GM03348 (cell line): ENCODE measurements at regions not wholly inside any gene's neighbourhood (a gene's known extent, or its start where the extent isn't known, plus 50 kb on each side); places are given as distances from the start of the nearest gene placed in this dataset.
"Not testable (repeated sequence)": the region's sequence is repeated elsewhere in the genome, so short reads cannot be mapped to it uniquely, and the experiment has no call there.

ENCODE experiments used
- DNase-seq: peaks from one replicate; pipeline ENCODE4 v3.0.0; 2012; ENCODE audit warnings: low spot score

DNA sequence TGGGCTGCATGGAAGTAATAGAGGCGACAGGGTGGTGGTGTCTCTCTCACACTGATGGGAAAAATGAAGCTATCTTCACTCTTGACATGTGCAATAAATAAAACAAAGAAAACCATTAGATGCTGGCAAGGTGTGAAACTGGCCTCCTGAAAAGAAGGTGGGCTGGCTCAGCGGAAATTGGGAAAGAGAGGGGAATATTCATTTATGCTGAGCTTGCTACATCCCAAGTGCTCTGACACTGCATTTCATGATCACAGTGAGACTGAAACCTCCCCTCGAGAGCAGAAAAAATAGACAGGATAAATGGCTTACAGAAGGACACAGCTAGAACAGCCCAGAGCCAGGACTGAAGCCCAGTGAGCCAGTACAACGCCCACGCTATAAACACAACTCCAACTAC lies 112.1 kb upstream of the SMLR1 start:
- no peak for DNase-seq

DNA sequence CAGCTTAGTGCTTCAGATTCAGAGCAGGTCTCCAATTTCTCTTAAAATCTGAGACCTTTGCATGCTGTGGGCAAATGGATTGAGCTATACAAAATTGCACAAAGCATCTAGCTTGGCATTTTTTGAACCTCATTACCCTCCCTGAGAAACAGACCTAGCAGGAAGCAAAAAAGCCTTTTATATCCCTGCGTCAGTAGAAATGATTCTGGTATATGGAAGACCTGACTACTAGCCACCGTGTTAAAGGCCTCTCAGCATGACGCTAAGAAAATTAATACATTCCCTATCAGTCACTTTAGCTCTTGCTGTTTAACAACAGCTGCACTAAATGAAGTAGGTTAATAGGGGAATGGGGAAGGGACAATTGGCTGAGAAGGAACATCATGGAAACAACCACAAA lies 110.7 kb upstream of the SMLR1 start:
- DNase-seq, result no peak

DNA sequence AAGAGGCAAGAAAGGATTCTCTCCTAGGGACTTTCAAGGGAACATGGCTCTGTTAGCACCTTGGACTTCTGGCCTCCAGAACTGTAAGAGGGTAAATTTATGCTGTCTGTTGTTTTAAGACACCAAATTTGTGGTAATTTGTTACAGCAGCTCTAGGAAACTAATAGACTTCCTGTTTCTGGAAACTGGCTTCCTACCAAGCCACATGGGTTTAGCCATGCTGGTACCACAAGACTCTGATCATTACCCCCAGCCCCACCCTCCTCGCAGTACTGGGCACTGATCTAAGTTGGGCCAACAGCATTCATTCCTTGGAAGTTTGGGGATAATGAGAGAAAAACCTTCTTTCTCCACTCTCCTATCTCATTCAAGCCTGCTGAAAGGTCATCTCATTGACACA lies 109.5 kb upstream of the SMLR1 start:
- DNase-seq, result no peak

DNA sequence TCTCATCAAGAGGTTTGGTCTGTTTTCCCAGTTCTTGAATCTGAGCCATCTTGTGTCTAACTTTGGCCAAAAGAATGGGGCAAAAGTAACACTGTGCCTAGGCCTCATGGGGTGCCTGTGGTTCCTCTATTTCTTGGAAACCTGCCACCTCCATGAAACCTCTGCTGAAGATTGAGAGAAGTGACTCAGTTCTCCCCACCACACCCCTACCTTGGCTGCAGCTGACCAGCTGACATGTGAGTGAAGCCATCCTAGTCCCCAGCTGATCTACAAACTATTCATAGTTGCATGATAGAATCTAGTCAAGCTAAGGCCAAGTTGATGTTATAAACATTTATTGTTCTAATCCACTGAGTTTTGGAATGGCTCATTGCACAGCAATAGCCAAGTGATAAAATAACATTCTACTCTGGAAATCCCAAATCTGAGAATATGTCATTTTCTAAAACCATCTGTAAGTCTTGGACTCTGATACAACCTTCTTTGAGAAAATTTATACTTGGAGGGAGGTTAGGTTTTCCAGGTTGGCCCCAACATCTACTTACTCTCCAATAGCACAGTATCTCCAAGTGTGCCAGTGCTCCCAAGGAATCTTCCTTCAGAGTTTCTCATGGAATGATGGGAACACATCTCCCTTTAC lies 107.0 kb upstream of the SMLR1 start:
- no peak for DNase-seq

DNA sequence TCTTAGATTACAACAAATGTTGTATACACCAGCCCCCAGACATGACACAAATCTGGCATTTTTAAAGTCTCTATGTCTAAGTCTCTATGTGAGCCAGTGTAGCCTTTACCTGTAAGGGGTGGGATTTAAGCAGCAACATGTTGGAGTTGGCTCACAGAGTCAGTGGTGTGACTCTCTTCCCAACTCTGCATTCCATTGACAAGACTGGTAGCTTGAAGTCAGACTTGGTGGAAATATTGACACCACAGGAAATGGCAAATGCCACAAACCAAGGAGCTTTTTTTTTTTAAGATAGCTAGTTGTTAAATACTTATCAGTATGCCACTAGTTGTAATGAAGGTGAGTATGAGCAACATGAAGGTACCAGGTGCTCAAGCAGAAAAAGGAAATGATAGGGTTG lies 103.1 kb upstream of the SMLR1 start:
- DNase-seq, result no peak

DNA sequence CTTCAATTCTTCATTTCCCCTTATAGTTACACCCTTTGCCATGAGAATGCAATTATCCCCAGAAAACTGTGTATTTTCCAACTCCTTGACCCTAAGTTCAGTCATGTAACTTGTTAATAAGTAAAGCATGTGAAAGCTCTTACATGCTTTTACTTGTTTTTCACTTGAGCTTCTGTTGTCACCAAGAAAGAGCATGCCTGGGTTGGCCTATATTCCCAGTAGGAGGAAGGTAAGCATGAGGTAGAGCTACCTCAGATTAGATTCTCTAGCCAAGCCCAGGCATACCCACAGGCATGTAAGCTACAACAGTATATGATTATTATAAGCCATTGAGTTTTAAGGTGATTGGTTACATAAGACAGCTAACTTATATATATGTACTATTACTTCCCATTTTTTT lies 101.7 kb upstream of the SMLR1 start:
- DNase-seq, result no peak

DNA sequence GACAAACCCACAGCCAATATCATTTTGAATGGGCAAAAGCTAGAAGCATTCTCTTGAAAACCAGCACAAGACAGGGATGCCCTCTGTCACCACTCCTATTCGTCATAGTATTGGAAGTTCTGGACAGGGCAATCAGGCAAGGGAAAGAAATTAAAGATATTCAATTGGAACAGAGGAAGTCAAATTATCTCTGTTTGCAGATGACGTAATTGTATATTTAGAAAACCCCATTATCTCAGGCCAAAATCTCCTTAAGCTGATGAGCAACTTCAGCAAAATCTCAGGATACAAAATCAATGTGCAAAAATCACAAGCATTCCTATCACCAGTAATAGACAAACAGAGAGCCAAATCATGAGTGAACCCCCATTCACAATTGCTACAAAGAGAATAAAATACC lies 99.1 kb upstream of the SMLR1 start:
- DNase-seq, result not testable (repeated sequence)

DNA sequence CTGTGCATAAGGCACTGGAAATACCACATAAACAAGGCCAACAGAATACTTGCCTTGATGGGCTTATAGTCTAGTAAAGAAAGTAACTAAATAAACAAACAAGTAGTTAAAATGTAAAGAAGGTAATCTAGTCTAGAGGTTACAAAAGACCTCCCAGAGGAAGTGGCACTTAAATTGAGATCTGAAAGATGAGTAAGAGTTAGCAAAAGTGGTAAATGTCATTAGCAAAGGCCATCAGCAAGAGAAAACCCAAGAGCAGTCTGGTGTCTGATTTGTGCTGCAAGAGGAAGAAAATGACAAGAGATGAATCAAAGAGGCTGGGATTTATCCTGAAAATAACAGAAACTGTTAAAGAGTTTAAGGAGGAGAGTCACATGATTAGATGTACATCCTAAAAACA lies 96.6 kb upstream of the SMLR1 start:
- DNase-seq, result no peak

DNA sequence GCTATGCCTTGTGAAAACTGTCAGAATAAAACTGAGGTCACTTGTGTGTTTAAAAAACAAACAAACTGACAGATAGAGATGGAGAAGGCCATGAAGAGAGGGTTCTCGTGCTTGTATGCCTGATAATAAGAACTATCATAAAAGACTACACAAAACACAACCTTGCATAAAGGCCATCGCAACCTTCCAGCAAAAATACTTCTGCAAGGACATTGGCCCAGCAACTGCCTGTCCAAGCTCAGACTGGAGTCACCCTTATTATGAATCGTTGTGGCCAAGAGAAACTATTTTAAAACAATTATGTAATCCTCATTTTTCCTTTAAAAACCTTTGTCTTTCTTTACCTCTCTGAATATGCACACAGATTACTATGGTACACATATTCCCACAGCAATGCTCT lies 93.0 kb upstream of the SMLR1 start:
- DNase-seq, result no peak

DNA sequence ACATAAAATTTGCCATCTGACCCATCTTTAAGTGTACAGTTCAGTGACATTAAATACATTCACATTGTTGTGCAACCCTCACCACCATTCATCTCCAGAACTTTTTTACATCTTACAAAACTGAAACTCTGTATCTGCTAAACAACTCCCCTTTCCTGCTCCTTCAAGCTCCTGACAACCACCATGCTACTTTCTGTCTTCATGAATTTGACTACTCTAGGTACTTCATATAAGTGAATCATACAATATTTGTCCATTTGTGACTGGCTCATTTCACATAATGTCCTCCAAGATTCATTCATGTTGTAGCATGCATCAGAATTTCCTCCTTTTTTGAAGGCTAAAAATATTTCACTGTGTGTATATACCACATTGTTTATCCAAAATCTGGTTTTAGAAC lies 86.9 kb upstream of the SMLR1 start:
- no peak for DNase-seq

DNA sequence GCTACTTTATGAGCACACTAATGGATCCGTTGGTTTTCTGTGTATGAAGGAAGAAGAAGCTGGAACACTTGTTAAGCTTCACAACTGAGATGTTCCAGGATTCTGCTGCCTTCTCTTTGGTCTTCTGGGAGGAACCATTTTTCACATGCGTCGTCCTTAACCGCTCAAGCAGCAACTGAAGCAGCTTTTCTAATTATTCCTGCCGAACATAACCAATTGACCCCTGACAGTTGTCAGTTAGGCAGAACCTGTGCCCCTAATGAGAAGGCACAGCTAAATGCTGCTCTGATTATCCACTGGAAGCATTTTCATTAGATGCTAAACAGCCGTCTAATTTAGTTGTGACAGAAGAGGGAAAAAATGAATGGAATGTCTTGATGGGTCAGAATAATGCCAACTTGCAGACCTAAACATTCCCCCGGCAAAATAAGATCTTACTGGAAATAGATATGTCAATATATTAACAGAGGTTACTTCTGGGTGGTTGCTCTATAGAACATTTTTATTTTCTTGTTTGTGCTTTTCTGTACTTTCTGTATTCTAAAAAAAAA lies 85.0 kb upstream of the SMLR1 start:
- peak; percentile 16 for DNase-seq

DNA sequence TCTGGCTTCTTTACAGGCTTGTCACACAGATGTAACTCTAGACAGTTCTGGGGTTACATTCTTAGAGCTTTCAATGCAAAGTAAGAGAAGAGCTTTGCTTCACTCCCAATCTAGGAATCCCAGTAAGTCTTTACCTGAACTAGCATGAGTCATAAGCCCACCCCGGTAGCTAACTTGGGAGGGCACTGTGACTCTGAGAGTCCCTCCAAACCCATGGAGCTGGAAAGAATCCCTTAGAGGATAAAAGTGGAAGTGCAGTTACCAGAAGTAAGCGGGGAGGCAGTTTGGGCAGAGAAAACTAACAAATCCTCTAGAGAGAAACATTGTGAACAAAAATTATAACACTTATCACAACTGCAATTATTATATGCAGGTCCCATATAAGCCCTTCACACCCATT lies 84.0 kb upstream of the SMLR1 start:
- no peak for DNase-seq

DNA sequence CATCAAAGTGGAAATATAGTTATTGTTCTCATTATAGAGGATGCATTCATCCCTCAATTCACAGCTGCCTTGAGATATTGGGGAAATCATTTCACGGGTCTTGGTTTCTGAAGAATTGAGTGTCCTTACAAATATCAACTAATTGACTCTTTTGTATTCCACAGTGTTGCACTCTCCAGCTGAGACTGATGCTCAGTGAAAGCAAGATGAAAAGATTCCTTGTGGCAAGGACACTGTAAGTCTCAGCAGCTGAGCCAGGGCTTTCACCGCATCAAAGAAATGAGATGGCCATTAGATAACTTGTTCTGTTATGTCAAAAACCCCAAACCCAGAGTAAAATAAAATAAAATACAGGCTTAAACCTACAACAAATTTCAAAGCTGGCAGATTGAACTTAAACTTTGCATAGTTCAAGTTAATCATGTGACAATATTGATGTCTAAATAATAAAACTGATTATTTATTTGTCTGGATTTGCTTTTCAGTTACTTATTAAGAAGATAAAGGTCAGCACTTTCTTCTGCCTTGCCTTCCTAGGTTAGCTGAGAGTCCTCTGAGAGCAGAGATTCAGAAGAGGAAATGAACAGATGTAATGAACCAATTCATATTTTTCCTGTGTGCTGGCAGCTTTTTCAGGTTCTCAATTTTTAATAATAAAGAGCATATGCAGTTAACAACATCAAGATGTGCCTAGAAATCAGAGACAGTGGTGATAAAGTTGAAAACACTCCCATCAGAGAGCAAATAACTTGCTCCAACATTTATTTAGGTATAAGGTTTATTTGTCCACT lies 82.4 kb upstream of the SMLR1 start:
- DNase-seq, result peak; percentile 17

DNA sequence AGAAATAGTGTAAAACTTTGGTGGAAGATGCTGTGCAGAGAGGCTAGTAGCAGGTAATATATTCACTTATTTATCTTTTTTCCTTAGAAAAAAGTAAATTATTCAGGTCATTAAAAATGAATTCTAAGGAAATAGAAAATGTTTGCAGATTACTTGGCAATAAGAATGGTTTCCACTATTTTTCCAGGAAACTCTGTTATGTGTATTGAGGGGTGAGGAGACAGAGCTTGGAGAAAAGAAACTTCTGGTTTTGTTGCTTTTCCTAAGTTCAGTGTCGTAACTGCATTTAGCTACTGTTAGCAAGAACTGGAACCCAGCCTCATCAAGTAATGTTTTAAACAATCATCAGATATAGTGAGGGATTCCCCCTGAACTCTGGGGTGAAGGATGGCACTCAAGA lies 79.2 kb upstream of the SMLR1 start:
- no peak for DNase-seq

DNA sequence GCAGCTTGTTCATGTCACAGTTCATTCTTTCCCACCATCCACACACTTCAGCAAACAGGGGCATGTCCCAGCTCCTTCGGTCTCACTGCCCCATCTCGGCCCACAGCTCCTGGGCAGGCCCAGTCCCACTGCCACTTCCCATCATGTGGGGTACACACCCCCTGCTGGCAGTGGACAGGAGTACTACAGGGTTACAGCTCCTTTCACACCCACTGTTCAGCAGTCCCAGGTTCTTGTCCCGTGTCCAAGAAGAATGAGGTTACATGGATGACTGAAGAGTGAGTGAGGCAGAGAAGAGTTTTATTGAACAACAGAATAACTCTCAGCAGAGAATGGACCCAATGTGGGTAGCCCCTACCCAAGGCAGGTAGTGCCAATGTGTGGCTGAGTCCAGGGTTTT lies 77.8 kb upstream of the SMLR1 start:
- DNase-seq, result no peak

DNA sequence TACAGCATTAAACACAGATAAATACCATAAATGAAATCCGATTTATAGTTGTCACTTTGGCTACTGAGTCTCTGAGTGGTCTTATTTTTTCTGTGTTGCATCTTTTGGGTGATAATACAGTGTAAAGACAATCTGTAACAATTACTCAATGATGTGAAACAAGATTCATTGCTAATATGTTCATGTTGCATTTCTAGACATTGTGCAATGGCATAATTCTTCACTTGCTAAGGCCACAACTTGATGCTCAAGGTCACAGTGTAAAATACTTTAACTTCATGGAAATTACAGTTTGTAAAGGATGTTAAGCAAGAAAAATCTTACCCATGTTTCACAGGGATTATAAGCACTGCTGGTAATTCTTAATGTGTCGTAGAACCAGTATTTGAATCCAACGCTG lies 74.9 kb upstream of the SMLR1 start:
- DNase-seq, result peak; percentile 48

DNA sequence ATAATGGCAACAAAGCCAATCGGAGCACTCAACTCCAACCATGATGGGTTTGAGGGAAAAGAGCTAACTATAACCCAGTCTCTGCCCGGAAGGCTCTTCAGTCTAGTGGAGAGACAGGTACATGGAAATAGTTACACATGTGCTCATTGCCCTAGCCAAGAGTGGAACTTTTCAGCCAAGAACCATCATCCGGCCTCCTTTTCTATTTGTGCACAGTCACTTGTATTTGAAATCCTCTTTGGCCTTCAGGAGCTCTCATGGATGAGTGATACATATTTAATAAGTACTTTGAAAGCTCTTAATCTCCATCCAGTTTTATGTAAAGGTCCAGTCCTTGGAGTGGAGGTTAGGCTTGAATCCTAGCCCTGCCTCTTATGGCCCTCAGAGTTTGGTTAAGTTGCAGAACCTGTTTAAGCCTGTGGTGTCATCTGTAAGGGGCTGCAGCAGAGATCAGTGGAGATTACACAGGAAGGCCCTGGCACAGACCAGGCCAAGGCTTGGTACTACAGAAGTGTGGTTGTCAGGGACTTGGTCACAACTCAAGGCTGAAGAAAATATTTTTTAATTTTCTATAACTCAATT lies 72.3 kb upstream of the SMLR1 start:
- no peak for DNase-seq

DNA sequence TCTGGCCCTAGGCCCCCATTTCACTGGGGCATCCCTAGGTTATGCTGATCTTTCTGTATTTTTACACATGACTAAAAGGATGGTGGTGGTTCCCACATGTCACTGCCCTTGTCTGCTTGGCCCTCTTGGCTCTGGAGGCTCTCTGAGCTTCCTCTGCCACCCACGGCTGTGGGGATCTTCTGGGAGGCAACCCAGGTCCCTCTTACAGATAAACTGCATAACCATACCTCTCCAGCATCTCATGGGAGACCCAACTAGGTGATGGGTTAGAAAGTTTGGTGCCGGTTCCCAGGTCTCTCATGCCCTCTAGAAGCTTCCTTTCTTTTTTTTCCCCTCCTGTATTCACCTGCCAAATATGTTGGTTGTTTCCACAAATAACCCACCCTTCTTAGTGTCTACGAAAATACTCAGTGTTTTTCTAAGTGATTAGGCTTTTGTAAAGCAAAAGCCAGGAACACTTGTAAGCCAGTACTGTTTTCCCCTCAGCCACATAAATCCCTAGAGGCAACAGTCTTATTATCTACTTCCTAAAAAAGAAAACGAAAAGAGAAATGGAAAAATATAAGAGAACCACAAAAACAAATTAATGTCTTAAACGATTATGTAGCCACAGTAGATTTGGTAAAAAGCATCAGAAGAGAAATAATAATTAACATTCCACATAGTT lies 71.7 kb upstream of the SMLR1 start:
- DNase-seq, result no peak

DNA sequence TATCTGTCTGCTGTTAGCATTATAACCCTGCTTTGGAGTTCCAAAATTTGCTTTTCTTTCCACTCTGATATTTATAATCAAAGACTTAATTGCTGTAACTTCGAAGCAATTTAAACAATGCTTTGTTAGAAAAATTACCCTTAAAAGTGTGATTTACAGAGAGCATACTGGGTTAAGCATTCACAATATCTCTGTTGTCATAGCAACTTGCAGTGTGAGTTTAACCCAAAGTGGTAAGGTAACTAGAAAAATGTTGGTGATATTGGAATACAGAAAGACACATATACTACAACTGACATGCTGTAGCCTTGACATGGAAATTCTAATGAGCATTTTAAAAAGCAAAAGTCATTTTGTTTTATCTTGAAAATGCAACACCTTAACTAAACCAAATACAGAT lies 70.4 kb upstream of the SMLR1 start:
- no peak for DNase-seq

DNA sequence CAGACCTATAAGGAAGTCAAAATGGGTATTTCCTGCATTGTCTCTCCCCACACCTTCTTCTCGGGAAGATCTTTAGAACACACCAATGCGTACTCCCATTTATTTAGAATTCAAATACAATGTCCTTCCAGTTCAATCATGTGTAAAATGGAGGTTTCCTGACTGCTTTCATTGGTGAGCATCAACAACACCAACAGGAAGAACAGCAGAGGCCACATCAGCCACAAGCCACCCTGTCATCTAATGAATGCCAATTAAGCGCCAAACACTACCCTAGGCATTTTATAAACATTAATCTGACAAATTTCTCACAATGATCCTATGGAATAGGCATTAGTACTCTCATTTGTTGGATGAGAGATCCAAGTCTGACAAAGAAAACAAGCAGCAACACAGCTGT lies 68.4 kb upstream of the SMLR1 start:
- DNase-seq, result no peak

DNA sequence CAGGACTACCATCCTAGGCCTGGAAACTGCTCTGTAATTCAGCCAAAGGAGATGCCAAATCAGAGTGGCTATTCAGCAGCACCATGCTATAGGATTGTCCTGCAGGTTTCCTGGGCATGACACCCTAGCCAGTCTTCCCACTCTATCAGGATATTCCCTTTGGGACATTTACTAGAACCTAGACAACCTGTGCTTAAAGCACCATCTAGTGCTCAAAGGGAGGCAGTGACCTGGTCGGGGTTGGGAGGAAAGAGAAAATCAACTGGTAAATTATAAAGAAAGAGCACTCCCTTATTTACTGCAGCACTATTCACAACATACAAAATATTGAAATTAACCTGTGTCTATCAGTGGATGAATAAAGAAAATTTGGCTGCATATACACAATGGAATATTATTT lies 67.2 kb upstream of the SMLR1 start:
- DNase-seq, result peak; percentile 64

DNA sequence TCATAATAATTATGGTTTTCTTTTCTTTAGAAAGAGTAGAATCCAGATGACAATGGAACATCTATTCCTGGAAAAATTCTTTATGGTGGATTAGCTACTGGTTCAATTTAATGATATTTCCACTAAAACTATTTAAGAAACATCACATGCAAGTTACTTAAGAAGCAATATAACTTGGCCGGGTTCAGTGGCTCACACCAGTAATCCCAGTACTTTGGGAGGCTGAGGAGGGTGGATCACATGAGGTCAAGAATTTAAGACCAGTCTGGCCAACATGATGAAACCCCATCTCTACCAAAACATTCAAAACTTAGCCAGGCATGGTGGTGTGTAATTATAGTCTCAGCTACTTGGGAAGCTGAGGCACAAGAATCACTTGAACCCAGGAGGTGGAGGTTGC lies 65.9 kb upstream of the SMLR1 start:
- no peak for DNase-seq

DNA sequence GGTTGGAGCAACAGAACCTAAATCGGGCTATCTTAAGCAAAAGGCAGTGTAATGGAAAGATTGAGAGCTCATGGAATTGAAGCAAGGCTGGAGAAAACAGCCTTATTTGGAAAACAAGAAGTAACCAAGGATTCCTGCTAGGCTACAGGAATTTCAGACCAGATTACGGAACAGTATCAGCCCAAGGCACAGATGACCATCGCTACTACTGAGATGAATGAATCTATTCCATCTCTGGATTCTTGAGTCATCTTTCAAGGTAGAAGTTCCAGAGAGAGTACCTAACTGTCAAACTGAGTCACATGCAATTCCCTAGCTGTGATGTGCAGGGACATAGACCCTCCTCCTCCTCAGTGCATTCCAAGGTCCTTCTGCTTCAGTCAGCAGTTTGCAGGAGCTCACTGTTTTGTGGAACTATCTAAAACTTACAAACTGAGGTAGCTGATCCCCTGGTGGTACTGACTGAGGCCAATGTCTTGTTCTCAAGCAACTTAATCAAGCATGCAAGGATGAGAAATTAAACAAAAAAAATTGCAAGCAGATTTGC lies 62.0 kb upstream of the SMLR1 start:
- no peak for DNase-seq
